ENCODE measurements at regions not wholly inside any gene's neighbourhood (a gene's known extent, or its start where the extent isn't known, plus 50 kb on each side); places are given as distances from the start of the nearest gene placed in this dataset.

DNA sequence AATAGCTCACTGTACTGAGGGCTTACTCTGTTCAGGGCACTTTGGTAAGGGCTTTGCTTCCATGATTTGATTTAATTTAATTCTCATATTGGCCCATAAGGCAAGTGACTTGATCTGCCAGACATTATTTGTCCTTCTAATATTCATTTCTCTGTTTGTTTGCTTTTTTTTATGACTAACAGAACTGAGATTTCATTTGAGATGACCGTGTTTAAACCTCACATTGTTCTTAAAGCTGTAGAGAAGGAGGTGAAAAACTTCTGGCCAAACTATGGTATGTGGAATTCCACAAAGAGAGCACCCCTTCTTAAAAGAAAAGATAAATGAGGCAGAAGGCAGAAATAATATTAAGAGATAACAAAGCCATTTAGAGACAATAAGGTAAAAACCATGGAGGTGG, 775.6 kb upstream of the ACO1 start:
- no peak for TF ChIP-seq POLR2A (IDR thresholded peaks at IDR 0.05)
- TF ChIP-seq, protein P1, sequence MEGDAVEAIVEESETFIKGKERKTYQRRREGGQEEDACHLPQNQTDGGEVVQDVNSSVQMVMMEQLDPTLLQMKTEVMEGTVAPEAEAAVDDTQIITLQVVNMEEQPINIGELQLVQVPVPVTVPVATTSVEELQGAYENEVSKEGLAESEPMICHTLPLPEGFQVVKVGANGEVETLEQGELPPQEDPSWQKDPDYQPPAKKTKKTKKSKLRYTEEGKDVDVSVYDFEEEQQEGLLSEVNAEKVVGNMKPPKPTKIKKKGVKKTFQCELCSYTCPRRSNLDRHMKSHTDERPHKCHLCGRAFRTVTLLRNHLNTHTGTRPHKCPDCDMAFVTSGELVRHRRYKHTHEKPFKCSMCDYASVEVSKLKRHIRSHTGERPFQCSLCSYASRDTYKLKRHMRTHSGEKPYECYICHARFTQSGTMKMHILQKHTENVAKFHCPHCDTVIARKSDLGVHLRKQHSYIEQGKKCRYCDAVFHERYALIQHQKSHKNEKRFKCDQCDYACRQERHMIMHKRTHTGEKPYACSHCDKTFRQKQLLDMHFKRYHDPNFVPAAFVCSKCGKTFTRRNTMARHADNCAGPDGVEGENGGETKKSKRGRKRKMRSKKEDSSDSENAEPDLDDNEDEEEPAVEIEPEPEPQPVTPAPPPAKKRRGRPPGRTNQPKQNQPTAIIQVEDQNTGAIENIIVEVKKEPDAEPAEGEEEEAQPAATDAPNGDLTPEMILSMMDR (IDR thresholded peaks at IDR 0.05): no peak
- no peak for TF ChIP-seq POLR2AphosphoS5 (IDR thresholded peaks at IDR 0.05)

Measured in sigmoid colon (tissue), 4 donors.